NCI-H226 (cell line): ENCODE measurements at regions not wholly inside any gene's neighbourhood (a gene's known extent, or its start where the extent isn't known, plus 50 kb on each side); places are given as distances from the start of the nearest gene placed in this dataset.
A peak's percentile ranks its signal among the peaks of the same experiment; 100 is the strongest.
"Not testable (repeated sequence)": the region's sequence is repeated elsewhere in the genome, so short reads cannot be mapped to it uniquely, and the experiment has no call there.

Experiments
- DNase-seq: peaks from one replicate; pipeline ENCODE4 v3.0.0-alpha.2; 2015

DNA sequence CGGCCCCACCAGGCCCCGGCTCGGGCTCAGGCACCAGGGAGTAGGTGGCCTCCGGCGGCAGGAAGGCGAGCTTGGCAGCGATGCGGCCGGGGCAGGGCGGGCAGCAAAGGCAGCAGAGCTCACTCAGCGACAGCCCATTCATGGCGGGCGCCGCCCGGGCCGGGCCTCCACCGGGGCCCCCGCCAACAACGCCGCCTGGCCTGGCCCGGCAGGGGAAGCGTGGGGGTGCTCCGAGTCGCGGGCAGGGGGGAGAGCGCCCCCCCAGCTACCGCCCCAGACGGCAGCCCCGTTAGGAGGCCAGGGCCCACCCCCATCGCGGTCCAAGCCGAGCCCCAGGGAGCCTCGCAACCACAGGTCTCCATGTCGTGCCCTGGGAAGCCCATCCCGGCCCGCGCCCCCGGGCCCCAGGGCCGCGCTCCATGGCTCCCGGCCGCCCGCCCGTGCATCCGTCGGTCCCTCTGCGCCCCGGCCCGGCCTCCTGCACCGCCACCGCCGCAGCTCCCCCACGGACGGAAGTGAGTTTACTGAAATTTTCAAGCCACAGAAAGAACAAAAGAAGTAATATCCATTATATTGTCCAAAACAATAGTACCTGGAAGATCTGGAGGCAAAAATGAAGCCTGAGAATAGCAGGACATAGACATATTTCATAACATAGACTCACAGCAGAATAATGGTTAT is 126.6 kb upstream of the VPREB1 start:
- DNase-seq = not testable (repeated sequence)

DNA sequence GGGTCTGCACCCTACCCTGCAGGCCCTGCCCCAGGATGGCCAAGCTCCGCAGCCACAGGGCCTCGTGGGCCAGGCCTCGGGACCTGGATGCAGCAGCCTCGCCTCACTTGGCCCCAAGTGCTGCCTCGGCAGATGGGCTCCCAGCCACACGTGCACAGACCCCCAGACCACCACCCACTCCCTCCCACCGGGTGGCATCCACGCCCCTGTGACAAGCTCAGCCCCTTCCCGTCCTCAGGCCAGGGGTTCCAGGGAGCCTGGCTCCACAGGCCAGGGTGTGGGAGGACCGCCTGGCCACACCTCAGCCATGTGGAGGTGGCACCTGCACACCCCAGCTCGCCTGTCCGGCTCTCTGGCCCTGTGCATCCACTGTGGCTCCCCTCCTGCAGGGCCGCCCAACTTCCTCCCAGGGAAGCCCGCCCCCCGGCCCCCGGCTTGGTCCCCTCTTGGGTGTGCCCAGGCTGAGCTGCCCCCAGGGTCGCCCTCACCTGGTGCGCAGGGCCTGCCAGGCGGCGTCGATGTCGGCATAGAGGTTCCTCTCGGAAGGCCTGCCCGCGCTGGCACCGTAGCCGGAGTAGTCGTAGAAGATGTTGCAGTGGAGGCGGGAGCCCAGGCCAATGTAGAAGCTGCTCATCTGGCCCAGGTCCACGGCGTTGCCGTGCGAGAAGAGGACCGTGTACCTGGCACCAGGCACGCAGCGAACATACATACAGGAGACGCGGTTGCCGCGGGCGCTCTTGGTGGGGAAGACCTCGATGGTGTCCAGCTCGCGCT is 127.4 kb upstream of the VPREB1 start:
- not testable (repeated sequence) for DNase-seq

DNA sequence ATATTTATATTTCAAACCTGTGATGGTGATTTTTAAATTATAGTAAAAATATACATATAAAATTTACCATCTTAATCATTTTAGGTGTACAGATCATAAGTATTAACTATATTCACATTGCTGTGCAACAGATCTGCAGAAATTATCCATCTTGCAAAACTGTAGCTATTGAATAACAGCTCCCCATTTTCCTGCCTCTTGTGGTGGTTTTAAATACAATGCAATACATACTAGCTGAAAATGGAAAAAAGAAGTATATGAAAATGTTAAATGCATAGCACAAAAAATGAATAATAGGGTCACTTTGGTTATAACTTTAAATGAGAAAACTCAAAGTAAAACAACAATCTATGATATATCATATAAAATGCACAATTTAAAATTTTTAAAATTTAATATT is 130.9 kb upstream of the VPREB1 start:
- no peak for DNase-seq

DNA sequence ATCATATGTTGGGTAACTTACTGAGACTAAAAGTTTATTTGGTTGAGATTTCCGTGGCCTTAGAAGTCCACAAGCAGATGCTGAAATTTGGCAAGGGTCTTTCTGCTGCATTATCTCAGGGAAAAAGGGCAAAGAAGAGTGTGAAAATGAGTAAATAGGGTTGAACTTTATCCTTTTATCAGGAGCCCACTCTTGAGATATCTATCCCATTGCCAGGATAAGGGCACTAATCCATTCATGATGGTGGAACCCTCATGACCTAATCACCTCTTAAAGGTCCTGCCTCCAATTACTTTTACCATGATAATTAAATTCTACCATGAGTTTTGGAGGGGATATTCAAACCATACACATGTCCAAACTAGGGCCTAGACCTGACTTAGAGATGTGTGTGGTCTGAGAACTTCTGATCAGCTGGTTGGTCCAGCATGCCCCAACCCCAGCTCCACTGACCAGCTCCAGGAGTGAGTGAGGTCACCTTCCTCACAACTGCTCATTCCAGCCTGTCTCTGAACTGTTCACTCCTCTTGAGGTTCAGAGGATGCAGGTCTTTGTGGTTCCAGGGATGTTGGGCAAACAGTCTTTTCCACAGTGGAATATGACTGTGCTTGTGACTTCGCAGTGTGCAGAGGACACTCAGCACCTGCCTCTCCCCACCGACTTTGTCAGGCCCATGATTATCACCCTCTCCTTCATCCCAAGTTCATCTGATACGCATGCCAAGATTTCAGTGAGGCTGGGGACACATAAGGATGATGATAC is 130.1 kb upstream of the TOP3B start:
- DNase-seq = no peak

GRCh38 chr22:22111983-22112382 is 129.4 kb upstream of the TOP3B start:
- DNase-seq = no peak

DNA sequence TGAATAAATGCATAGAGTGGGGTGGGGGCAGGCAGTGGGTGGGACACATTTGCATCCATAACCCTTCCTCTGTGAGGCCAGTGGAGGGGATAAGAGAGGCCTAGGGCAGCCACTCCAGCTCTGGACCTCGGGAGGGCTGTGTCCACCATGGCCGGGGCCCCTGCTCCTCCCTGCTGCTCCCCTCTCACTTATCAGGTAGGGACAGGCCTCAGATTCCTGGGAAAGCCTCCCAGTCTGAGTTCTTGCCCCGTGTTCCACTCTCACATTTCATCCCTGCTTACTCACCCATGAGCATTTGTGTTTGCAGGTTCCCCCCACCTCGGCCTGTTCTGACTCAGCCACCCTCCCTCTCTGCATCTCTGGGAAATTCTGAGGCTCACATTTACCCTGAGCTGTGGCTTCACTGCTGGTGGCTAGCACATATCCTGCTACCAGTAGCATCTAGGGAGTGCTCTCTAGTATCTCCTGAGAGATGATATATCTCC is 128.7 kb upstream of the TOP3B start:
- DNase-seq = peak; percentile 89

- peak; percentile 83 for DNase-seq
Measured at GRCh38 chr22:22110548-22111266, 128.1 kb upstream of the TOP3B start.

- no peak for DNase-seq
Measured at GRCh38 chr22:22109693-22110466, 127.3 kb upstream of the TOP3B start.

GRCh38 chr22:22106855-22107254 is 124.3 kb upstream of the TOP3B start:
- DNase-seq = no peak

- DNase-seq = no peak
Measured at GRCh38 chr22:22105364-22105763, 122.8 kb upstream of the TOP3B start.

GRCh38 chr22:22103078-22103875 is 120.7 kb upstream of the TOP3B start:
- DNase-seq = no peak

DNA sequence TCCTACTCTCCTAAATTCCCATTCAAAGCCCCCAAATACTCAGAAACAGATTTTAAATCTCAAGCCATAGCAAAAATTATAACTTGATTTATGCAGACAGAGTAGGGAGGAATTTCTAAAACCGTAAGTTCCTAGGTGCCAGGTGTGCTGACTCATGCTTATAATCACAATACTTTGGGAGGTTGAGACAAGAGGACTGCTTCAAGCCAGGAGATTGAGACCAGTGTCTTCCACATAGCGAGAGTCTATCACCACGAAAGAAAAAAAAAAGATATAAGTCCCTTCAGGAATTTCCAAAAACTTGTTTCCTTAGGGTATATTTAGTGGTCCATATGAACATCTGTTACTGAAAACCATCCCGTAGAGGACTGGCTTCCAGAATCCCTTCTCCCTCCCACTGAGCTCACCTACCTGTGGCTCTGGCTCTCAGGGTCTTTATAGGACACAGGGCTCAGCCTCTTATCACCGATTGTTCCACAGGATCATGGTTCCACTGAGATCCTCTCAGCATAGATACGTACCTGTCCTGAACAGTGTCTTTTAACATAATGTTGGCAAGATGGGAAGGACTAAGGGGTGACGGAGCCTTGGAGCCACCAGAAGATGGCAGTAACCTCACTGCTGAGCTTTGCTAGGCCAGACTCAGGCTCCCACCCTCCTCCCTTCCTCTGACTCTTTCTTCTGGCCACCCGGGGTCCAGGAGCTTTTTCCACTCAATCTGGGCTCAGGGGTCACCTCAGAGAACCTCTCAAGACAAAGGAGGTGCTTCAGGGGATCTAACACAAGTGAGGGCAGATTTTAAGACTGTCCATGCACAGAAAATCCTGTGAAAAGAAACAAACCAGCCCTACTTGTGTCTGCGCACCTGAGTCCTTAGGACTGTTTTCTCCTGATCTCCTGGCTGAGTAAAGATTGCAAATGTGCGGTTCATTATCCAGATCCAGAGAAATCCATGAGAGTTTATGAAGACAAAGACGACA is 117.5 kb upstream of the TOP3B start:
- no peak for DNase-seq

DNA sequence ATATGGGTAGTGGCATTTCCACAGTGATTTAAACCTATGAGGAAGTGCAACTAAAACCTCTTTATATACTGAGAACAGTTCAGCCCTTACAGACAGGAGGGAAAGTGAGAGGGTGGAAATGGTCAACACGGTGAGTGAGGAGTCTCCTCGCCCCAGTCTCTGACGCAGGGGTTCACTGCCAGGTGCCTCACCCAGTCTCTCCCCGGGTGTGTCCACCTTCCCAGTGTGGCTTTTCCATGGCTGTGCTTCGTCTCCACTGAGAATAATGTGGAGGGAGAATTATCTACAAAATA is 116.6 kb upstream of the TOP3B start:
- DNase-seq = no peak

- DNase-seq = no peak
Measured at GRCh38 chr22:22098457-22099193, 116.0 kb upstream of the TOP3B start.

DNA sequence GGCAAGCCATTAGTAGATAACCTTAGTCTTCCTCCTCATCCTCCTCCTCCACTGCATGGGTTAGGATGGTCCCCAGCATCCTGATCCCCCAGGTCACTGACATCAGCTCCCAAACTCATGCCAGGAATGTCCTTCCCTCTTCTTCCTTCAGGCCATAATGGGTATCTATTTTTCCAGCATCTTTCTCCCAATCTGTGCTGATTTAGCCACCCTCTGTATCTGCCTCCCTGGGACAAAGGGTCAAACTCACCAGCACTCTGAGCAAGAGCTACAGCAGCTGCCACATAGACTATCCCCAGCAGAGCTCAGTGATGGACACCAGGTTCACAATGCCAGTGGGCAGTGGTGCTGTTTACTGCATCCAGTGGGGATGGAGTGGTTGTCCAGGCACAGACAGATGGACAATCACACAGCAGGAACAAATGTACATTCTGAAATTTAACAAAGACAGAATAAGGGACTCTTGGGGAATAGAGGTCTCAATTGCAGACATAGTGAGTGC is 115.2 kb upstream of the TOP3B start:
- no peak for DNase-seq

GRCh38 chr22:22094921-22095320 is 112.3 kb upstream of the TOP3B start:
- no peak for DNase-seq

DNA sequence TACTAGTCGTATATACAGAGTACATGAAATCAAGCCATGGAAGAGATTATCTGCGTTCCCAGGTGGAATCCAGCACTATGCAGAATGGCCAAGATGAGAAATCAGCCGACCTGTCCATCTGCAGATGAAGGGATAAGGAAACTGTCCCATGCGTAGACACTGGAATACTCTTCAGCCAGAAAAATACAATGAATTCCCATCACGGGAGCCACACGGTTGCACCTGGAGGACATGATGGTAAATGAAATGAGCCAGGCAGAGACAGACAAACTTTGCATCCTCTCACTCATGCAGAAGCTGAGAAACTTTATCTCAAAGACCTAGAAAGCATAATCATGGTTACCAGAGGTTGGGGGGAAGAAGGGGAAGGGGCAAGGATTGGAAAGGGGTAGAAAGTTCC is 111.9 kb upstream of the TOP3B start:
- DNase-seq = no peak

- DNase-seq = no peak
Measured at GRCh38 chr22:22093743-22094142, 111.2 kb upstream of the TOP3B start.

GRCh38 chr22:22092974-22093373 is 110.4 kb upstream of the TOP3B start:
- DNase-seq = no peak
